HEK293 (cell line): ENCODE measurements at regions not wholly inside any gene's neighbourhood (a gene's known extent, or its start where the extent isn't known, plus 50 kb on each side); places are given as distances from the start of the nearest gene placed in this dataset.

Experiments used
- GLIS2 ChIP-seq: fragments of 450-650 bp; formaldehyde crosslinking; IDR thresholded peaks from 2 replicates; pipeline ENCODE4 v1.5.1; 2016; ENCODE audit warnings: missing biosample characterization, missing genetic modification characterization
- HOXA7 ChIP-seq: sonication (generic); formaldehyde crosslinking; IDR thresholded peaks from 2 replicates; pipeline ENCODE4 v1.8.1; 2022; ENCODE audit warnings: missing genetic modification reagents, borderline replicate concordance
- MYNN ChIP-seq: fragments of 450-650 bp; formaldehyde crosslinking; IDR thresholded peaks from 2 replicates; pipeline ENCODE4 v1.5.1; 2016; ENCODE audit warnings: missing biosample characterization, missing genetic modification characterization, borderline replicate concordance
- WT1 ChIP-seq: fragments of 450-650 bp; formaldehyde crosslinking; IDR thresholded peaks from 2 replicates; pipeline ENCODE4 v1.5.1; 2016; ENCODE audit warnings: missing biosample characterization, missing genetic modification characterization
- ZNF239 ChIP-seq: fragments of 450-650 bp; formaldehyde crosslinking; IDR thresholded peaks from 2 replicates; pipeline ENCODE4 v1.5.1; 2016; ENCODE audit warnings: missing biosample characterization, missing genetic modification characterization
- ZNF660 ChIP-seq: fragments of 450-650 bp; IDR thresholded peaks from 2 replicates; pipeline ENCODE4 v1.5.1; 2018; ENCODE audit warnings: missing biosample characterization, mild to moderate bottlenecking, missing genetic modification characterization
- ZNF747 ChIP-seq: fragments of 450-650 bp; formaldehyde crosslinking; IDR thresholded peaks from 2 replicates; pipeline ENCODE4 v1.5.1; 2016; ENCODE audit warnings: missing biosample characterization, missing genetic modification characterization
- TF ChIP-seq, protein P1 (sequence below): fragments of 450-650 bp; formaldehyde crosslinking; IDR thresholded peaks from 2 replicates; pipeline ENCODE4 v1.5.1; 2016; ENCODE audit warnings: missing biosample characterization, missing genetic modification characterization
- TF ChIP-seq, protein P2 (sequence below): fragments of 450-650 bp; formaldehyde crosslinking; IDR thresholded peaks from 2 replicates; pipeline ENCODE4 v1.5.1; 2016; ENCODE audit warnings: missing biosample characterization, missing genetic modification characterization
- TF ChIP-seq, protein P3 (sequence below): fragments of 450-650 bp; formaldehyde crosslinking; IDR thresholded peaks from 2 replicates; pipeline ENCODE4 v1.5.1; 2016; ENCODE audit warnings: missing biosample characterization, missing genetic modification characterization, low read depth

DNA sequence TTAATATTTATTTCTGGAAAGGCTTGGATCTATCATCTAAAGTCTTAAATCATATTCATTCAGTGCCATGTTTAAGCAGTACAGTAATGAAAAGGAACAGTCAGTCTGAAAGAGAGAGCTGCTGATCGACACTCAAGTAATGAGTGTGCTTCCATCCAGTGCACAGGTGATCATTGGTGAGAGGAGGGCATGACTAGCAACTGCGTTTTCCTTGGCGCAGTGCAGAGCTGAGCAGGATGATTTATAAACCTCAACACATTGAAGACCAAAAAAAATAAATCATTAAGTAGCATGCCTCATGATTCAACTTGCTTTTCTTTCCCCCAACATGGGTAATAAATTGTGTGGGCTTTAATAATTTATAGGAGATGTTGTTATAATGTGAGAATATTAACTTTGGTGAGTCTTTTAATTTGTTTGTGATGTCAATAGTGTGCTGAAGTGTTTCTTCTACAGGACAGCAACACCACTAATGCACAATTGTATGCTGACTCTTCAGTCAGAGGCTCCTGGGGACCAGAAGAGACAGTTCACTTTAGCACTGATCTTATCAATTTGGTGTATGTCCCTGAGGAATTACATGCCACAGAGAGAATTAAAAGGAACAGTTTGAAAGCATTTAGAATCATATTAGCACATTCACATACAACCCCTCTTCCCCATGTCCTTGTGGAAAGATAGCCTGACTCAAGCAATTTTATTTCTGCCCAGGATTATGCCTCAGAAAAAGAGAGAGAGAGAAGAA is 199.7 kb upstream of the ADGRL2 start:
- TF ChIP-seq, protein P1, sequence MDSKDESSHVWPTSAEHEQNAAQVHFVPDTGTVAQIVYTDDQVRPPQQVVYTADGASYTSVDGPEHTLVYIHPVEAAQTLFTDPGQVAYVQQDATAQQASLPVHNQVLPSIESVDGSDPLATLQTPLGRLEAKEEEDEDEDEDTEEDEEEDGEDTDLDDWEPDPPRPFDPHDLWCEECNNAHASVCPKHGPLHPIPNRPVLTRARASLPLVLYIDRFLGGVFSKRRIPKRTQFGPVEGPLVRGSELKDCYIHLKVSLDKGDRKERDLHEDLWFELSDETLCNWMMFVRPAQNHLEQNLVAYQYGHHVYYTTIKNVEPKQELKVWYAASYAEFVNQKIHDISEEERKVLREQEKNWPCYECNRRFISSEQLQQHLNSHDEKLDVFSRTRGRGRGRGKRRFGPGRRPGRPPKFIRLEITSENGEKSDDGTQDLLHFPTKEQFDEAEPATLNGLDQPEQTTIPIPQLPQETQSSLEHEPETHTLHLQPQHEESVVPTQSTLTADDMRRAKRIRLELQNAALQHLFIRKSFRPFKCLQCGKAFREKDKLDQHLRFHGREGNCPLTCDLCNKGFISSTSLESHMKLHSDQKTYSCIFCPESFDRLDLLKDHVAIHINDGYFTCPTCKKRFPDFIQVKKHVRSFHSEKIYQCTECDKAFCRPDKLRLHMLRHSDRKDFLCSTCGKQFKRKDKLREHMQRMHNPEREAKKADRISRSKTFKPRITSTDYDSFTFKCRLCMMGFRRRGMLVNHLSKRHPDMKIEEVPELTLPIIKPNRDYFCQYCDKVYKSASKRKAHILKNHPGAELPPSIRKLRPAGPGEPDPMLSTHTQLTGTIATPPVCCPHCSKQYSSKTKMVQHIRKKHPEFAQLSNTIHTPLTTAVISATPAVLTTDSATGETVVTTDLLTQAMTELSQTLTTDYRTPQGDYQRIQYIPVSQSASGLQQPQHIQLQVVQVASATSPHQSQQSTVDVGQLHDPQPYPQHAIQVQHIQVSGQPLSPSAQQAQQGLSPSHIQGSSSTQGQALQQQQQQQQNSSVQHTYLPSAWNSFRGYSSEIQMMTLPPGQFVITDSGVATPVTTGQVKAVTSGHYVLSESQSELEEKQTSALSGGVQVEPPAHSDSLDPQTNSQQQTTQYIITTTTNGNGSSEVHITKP (tag by site-specific recombination) = no peak
- no peak for TF ChIP-seq HOXA7
- no peak for TF ChIP-seq WT1 (tag by site-specific recombination)
- no peak for TF ChIP-seq ZNF239 (tag by site-specific recombination)
- TF ChIP-seq, protein P2, sequence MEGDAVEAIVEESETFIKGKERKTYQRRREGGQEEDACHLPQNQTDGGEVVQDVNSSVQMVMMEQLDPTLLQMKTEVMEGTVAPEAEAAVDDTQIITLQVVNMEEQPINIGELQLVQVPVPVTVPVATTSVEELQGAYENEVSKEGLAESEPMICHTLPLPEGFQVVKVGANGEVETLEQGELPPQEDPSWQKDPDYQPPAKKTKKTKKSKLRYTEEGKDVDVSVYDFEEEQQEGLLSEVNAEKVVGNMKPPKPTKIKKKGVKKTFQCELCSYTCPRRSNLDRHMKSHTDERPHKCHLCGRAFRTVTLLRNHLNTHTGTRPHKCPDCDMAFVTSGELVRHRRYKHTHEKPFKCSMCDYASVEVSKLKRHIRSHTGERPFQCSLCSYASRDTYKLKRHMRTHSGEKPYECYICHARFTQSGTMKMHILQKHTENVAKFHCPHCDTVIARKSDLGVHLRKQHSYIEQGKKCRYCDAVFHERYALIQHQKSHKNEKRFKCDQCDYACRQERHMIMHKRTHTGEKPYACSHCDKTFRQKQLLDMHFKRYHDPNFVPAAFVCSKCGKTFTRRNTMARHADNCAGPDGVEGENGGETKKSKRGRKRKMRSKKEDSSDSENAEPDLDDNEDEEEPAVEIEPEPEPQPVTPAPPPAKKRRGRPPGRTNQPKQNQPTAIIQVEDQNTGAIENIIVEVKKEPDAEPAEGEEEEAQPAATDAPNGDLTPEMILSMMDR (tag by site-specific recombination) = no peak
- TF ChIP-seq ZNF747 (tag by site-specific recombination) = no peak
- TF ChIP-seq GLIS2 (tag by site-specific recombination) = no peak
- no peak for TF ChIP-seq ZNF660 (tag by site-specific recombination)
- TF ChIP-seq MYNN (tag by site-specific recombination) = no peak
- TF ChIP-seq, protein P3, sequence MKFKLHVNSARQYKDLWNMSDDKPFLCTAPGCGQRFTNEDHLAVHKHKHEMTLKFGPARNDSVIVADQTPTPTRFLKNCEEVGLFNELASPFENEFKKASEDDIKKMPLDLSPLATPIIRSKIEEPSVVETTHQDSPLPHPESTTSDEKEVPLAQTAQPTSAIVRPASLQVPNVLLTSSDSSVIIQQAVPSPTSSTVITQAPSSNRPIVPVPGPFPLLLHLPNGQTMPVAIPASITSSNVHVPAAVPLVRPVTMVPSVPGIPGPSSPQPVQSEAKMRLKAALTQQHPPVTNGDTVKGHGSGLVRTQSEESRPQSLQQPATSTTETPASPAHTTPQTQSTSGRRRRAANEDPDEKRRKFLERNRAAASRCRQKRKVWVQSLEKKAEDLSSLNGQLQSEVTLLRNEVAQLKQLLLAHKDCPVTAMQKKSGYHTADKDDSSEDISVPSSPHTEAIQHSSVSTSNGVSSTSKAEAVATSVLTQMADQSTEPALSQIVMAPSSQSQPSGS (tag by site-specific recombination) = no peak
